GM12891 (cell line): ENCODE measurements at regions not wholly inside any gene's neighbourhood (a gene's known extent, or its start where the extent isn't known, plus 50 kb on each side); places are given as distances from the start of the nearest gene placed in this dataset.

Experiments used
- PAX5 ChIP-seq: IDR thresholded peaks from 2 replicates; pipeline ENCODE4 v1.6.1; 2011; ENCODE audit warnings: low read length, moderate library complexity, mild to moderate bottlenecking; ENCODE audit not compliant: insufficient read depth, severe bottlenecking
- POLR2A ChIP-seq: IDR thresholded peaks from 2 replicates; pipeline ENCODE4 v1.6.1; 2011; ENCODE audit warnings: low read depth, low read length, control low read depth
- POLR2AphosphoS5 ChIP-seq: IDR thresholded peaks from 2 replicates; pipeline ENCODE4 v1.6.1; 2011; ENCODE audit warnings: low read depth, low read length, control low read depth
- POU2F2 ChIP-seq: IDR thresholded peaks from 2 replicates; pipeline ENCODE4 v1.6.1; 2011; ENCODE audit warnings: low read depth, mild to moderate bottlenecking, control low read depth, low read length, moderate library complexity
- SPI1 ChIP-seq: IDR thresholded peaks from 2 replicates; pipeline ENCODE4 v1.6.1; 2011; ENCODE audit warnings: low read depth, low read length, control low read depth
- TAF1 ChIP-seq: IDR thresholded peaks from 2 replicates; pipeline ENCODE4 v1.6.1; 2011; ENCODE audit warnings: low read depth, low read length, control low read depth

DNA sequence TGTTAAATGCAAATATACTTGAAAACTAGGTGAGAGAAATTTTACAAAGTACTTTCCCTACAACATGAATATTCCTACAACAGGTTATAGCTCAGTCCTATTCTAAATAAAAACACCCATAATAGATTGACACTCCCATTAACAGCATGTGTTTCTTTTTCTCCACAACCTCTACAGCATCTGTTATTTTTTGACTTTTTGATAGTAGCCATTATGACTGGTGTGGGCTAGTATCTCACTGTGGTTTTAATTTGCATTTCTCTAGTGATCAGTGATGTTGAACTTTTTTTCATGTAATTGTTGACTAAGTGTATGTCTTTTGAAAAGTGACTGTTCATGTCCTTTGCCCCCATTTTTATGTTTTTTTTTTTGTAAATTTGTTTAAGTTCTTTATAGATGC lies 1506.1 kb upstream of the CDH9 start:
- no peak for TF ChIP-seq POLR2AphosphoS5
- TF ChIP-seq TAF1, result no peak
- TF ChIP-seq POLR2A, result no peak
- no peak for TF ChIP-seq SPI1
- TF ChIP-seq POU2F2, result no peak
- TF ChIP-seq PAX5, result no peak
